GM19463 (cell line): ENCODE measurements at regions not wholly inside any gene's neighbourhood (a gene's known extent, or its start where the extent isn't known, plus 50 kb on each side); places are given as distances from the start of the nearest gene placed in this dataset.

Experiments
- ATAC-seq: cut with Tn5 transposase; IDR thresholded peaks from one replicate; pipeline ENCODE4 v1.9.1; 2021; ENCODE audit warnings: mild to moderate bottlenecking, moderate library complexity; ENCODE audit not compliant: unreplicated experiment

DNA sequence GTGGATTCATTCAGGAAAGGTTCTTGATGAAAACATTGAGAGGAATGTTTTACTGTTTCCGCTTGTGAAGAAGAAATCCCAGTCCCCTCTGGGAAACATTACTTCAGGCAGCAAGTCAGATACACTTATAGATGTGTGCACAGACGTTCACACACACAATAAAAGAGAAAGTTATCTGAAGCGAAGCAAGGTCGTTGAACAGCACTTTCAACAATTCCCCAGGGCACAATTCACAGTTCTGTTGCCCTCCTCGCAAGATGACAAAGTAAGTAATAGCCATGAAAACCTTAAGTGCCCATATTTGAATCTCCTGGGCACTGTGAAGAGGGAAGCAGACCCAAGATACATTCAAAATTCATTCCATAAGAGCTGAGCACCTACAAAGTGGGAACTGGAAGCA, 156.6 kb upstream of the CAND1 start:
- no peak for ATAC-seq

DNA sequence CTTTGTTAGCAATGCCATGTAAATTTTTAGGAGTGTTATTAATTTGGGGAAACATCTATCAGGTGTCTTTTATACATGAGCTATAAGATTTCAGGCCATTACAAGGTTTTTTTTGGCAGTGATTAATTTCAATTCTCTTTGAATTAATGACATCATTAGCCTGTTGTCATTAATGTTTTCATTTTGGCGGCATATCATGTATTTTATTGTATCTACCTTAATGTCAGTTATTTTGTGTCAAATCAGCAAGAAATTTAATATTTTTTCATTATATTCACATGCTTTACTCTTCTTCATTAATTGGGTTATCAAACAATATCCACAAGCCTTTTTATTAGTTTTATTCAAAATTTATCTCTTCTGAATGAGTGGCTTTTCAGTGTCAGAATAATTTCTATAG, 153.0 kb upstream of the CAND1 start:
- ATAC-seq: no peak

DNA sequence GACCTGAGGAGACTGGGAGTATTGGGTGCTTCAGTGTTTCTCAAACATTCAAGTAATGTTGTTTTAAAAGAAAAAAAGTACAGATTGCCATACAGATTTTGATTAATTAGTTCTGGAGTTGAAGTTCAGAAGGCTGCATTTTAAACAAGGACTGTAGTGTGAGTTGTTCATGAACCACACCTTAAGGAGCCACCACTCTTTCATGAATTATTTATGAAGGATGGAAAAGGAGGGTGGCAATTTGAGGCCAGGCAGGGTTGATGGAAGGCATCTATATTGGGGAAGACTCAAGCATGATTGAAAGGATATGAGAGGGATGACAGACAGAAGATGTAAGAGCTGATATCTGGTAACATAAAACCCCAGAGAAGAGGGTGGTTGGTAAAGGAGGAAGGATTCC, 146.6 kb upstream of the CAND1 start:
- no peak for ATAC-seq

- no peak for ATAC-seq
Observed at GRCh38 chr12:67137256-67137655, 131.9 kb upstream of the CAND1 start.

- no peak for ATAC-seq
Observed at GRCh38 chr12:67141296-67142018, 127.7 kb upstream of the CAND1 start.

DNA sequence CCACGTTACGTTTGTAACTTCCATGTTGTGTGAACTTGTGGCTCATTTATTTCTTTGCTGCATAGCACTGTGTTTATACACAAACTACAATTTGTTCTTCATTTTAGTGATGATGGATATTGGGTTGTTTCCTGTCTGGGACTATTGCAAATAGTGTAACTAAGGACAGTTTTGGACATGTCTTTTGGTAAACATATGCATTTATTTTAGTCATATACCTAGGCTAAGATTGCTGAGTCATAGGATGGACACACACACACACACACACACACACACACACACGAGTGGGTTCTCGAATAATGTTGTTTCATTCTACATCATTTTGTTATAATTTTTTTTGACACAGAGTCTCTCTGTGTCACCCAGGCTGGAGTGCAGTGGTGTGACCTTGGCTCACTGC, 123.5 kb upstream of the CAND1 start:
- no peak for ATAC-seq

GRCh38 chr12:67147030-67147429, 122.1 kb upstream of the CAND1 start:
- ATAC-seq: no peak

GRCh38 chr12:67147447-67147846, 121.7 kb upstream of the CAND1 start:
- ATAC-seq: no peak

- no peak for ATAC-seq
Observed at GRCh38 chr12:67148265-67148664, 120.9 kb upstream of the CAND1 start.

GRCh38 chr12:67151886-67152285, 117.3 kb upstream of the CAND1 start:
- ATAC-seq: no peak

GRCh38 chr12:67152451-67152850, 116.7 kb upstream of the CAND1 start:
- no peak for ATAC-seq

GRCh38 chr12:67154901-67155300, 114.3 kb upstream of the CAND1 start:
- ATAC-seq: no peak

DNA sequence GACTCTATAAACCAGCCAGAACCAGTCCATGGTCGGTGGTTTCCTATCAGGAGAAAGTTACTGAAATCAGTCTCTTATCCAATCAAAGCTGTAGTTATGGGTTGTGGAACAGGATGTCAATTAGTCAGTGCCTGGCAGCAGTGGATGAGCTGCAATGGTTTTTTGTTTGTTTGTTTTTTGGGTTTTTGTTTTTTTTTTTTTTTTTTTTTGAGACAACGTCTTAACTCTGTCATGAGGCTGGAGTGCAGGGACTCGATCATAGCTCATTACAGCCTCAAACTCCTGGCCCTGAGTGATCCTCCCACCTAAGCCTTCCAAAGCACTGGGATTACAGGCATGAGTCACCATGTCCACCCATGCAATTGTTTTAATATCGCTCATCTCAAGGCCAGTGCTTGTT, 113.3 kb upstream of the CAND1 start:
- ATAC-seq: no peak

- peak; percentile 74 for ATAC-seq
Observed at GRCh38 chr12:67161322-67161918, 107.7 kb upstream of the CAND1 start.

- no peak for ATAC-seq
Observed at GRCh38 chr12:67173258-67173657, 95.9 kb upstream of the CAND1 start.

DNA sequence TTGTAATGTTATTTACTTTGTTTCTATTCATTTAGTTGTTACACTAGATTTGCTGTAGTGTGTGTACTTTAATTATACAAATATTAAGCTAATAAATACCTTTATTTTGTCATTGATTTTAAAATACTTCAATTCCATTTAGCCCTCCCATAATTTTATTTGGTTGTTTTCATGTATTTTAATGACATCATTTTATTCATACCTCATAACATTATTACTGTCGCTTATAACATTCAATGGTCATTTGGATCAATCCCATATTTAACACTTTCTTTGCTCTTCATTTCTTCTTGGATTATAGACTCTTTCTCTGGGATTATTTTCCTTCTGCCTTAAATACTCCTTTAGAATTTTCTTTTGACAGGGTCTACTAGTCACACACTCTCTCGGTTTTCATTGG, 86.6 kb upstream of the CAND1 start:
- no peak for ATAC-seq

DNA sequence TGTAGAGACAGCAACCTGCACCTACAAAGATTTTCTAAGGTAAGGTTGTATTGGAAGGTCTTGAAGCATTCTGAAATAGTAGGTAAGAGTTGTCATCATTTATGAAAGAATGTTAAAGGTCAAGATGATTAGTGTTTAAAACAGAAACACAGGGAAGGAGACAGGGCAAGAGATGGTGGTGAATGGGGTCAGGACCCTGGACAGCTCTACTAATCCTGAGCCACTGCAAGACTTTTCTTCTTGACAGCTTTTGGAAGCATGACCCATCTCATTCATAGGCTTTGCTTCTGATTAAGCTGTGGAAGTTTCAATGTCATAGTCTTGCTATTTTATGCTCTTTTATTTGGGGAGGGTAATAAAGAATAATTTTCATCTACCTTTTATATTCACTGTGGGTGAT, 75.5 kb upstream of the CAND1 start:
- ATAC-seq: no peak

- no peak for ATAC-seq
Observed at GRCh38 chr12:67200386-67200785, 68.8 kb upstream of the CAND1 start.

GRCh38 chr12:67202011-67202677, 67.0 kb upstream of the CAND1 start:
- peak; percentile 19 for ATAC-seq

GRCh38 chr12:67202678-67203012, 66.5 kb upstream of the CAND1 start:
- peak; percentile 76 for ATAC-seq

DNA sequence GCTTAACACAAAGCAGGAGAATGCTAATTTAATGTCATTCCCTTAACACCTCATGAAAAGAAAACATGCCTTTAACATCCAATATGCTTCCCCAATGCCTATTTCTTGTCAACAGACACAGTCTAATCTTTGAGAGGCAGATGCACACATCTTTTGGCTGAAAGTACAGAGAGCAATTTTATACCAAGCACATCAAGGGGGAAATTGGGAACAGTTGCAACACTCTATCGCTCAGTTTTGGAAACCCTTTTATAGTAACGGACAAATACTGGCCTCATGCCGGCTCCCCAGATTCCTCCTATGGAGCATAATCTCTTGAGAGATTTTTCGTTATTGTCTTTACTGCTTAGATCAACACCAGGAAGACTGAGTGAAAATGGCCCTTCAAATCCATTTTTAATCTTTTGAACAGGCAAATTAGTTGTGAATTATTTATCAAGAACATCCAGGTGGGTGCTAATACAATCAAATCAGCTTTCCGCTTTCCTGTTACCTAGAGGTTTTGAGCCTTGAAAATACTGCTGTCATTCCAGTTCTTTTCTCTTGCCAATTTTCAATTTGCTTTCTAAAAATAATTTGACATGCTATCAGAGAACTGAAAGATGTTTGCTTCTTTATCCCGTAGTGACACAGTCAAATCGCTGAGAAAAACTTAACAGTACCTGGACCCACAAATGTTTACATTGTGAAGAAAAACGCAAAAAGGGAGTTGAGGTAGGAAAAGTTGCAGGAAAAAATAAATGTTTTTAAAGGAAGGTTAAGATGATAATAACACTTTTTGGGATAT, 60.7 kb upstream of the CAND1 start:
- no peak for ATAC-seq

DNA sequence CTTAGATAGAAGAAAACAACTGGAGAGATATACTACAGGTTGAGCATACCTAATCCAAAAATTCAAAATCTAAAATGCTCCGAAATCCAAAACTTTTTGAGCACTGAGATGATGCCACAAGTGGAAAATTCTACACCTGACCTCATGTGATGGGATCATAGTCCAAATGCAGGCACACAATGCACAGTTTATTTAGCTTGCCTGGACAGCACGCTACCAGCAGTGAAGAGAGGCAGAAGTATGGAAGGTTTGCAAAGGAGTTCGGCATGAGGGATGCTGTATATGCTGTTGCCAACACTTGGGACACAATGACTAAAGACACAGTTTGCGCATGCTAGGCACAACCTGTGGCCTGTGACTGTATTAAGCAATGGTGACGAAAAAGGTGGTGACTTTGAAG, 58.1 kb upstream of the CAND1 start:
- no peak for ATAC-seq
